ENCODE measurements at regions not wholly inside any gene's neighbourhood (a gene's known extent, or its start where the extent isn't known, plus 50 kb on each side); places are given as distances from the start of the nearest gene placed in this dataset.

- in situ Hi-C loops (cut with HindIII; ENCODE audit: low pct_unique_long_range_greater_than_20kb, low sequenced_read_pairs): no loop called here
- DNase-seq (ENCODE audit: low read depth in 1 of 2, low spot score in 1 of 2): no peak
- TF ChIP-seq JUND (IDR thresholded peaks at IDR 0.05; ENCODE audit: low read depth): no peak
Measured at GRCh38 chr11:82599836-82600235, 133.8 kb downstream of the FAM181B start.

DNA sequence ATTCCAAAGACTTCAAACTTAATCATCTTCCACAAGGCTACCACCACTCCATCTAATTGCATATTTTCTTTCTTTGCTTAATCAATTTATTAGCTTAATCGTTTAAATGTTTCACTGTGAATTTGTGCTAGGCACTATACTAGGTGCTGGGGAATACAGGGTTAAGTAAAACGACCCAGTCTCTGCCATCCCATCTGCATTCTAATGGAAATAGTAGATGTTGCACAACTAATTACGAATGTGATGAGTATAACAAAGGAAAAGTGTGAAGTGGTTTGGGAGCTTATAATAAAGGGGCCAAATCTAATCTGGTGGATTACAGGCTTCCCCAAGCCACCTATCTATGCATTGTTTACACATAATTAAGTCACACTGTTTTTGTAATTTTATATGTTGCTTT lies 147.1 kb downstream of the FAM181B start:
- in situ Hi-C loops (cut with HindIII; ENCODE audit: low pct_unique_long_range_greater_than_20kb, low sequenced_read_pairs): no loop called here
- TF ChIP-seq JUND (IDR thresholded peaks at IDR 0.05; ENCODE audit: low read depth): no peak
- no peak for DNase-seq (ENCODE audit: low read depth in 1 of 2, low spot score in 1 of 2)

DNA sequence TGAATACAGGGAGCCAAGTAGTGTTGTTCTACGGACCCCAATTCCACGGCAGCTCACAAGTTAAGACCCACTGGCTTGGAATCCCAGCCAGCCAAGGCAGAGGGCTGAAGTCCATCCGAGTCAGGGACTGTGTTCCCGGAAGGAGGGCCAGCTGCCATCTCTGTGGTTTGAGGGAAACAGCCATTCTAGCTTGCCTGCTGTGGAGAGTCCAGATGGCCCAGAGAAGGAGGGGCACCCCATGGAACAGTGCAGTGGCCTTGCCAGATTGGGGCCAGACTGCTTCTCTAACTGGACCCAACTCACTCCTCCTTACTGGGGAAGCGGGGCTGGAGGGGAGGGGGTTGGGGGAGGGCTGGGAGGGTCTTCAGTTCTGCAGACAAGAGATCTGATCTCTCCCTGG lies 156.4 kb downstream of the FAM181B start:
- no peak for DNase-seq (ENCODE audit: low read depth in 1 of 2, low spot score in 1 of 2)
- in situ Hi-C loops (cut with HindIII; ENCODE audit: low pct_unique_long_range_greater_than_20kb, low sequenced_read_pairs): no loop called here
- no peak for TF ChIP-seq JUND (IDR thresholded peaks at IDR 0.05; ENCODE audit: low read depth)

DNA sequence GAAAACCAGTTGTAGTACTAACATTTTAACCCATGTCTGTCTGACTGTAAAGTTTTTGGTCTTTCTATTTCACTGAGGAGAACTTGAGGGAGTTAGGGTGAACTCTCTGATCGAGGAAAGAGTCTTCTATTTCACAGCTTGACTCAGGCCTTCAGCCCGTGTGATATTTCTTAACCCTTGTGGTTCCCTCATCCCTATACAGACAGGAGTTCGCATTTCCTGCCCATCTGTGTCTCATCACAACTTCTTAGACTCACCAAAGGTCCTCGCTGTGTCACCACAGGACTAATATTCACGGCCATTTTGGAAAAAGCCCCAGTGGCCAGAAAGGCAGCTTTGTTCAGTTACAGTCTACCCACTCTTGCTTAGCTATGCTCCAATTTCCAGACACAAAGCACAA lies 172.8 kb downstream of the FAM181B start:
- no peak for TF ChIP-seq JUND (IDR thresholded peaks at IDR 0.05; ENCODE audit: low read depth)
- DNase-seq (ENCODE audit: low read depth in 1 of 2, low spot score in 1 of 2): no peak
- in situ Hi-C loops (cut with HindIII; ENCODE audit: low pct_unique_long_range_greater_than_20kb, low sequenced_read_pairs): no loop called here

DNA sequence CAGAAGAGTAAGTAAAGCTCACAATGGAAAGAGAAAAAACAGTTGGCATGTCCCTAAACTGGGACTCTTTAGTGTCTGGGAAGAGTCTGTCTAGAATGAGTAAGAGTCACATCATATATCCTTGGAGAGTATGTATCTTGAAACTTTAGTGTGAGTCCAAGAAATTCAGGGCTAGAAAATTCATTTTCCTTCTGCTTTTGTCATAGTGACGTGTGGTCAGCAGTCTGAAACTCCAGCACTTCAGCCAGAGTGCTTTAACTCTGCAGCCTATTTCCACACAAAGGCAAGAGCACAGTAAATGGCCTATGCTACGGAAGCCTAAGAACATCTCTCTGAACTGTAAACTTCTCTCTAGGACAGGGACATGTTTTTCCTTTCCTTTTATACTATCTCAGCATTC lies 174.1 kb downstream of the FAM181B start:
- TF ChIP-seq JUND (IDR thresholded peaks at IDR 0.05; ENCODE audit: low read depth): no peak
- no peak for DNase-seq (ENCODE audit: low read depth in 1 of 2, low spot score in 1 of 2)
- in situ Hi-C loops (cut with HindIII; ENCODE audit: low pct_unique_long_range_greater_than_20kb, low sequenced_read_pairs): no loop called here

DNA sequence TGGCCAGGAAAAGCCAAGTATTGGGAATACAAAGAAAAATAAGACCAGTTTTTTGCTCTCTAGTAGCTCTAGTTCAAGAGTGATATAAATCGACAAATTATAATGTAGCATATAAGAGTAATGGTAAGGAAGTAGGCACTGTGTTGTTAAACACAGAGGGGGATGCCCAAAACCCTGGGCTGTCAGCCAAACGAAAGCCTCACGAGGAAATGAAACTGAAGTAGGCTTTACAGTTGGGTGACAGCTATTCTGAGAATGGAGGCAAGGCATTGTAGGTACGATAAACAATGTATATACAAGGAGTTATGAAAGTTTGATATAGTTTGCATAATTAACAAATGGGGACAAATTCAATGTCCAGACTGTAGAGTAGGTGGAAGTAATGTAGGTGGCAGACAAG lies 176.4 kb downstream of the FAM181B start:
- no peak for DNase-seq (ENCODE audit: low read depth in 1 of 2, low spot score in 1 of 2)
- in situ Hi-C loops (cut with HindIII; ENCODE audit: low pct_unique_long_range_greater_than_20kb, low sequenced_read_pairs): no loop called here
- TF ChIP-seq JUND (IDR thresholded peaks at IDR 0.05; ENCODE audit: low read depth): no peak

DNA sequence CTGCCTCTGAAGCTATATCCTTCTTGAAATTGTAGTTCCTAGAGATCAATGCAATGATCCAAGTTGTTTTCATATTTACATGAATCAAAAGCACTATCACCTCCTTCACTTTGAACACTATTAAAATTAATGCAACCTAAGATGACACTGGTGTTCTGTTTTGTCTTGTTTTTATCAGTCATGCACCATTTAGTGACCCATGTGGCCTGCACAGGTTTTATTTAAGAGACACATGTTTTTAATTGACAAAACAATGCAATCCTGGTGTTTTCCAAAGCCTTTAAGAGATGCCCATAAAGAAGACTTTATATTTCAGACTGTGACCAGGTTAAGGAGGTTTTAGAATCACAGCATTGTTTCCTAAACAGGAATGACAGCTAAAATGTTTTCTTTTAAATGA lies 177.5 kb downstream of the FAM181B start:
- in situ Hi-C loops (cut with HindIII; ENCODE audit: low pct_unique_long_range_greater_than_20kb, low sequenced_read_pairs): no loop called here
- TF ChIP-seq JUND (IDR thresholded peaks at IDR 0.05; ENCODE audit: low read depth): no peak
- DNase-seq (ENCODE audit: low read depth in 1 of 2, low spot score in 1 of 2): no peak

DNA sequence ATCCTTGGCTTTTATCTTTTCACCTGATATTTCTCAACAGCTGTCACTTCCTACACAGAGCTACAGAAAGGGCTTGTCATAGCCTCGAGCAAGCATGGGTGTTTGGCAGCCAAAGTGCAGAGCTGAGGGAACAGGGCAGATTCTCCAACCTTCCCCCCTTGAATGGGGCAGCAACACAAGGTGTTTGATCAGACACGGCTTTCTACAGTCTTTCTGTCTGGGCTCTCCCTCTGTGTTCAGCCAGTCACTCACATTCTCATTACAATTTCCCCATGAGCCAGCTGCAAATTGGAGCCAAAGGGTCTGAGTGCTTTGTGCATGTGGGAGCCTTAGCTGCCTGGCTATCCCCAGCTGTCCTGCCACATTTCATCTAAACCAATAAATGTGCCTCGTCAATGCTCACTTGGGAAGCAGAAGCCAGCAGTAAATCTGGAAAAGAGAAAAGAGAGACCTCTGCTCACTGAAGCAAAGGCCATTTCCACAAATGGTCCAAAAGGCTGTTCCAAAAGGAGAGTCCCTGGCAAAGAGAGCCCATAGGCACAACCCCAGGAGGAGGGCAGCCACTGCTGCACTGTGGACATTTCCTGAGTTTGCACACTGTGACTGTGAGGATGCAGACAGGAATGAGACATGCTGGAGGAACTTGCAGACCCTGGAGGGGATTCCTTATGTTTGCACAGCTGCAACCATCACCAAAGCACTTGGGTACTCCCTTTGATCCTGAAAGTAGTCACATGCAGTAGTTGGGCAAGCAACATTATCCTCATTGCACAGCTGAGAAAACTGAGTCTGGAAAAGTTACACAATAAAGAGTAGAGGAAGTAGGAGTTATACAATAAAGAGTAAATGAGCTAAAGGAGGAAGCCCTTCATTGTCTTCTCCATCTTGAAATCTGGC lies 186.8 kb downstream of the FAM181B start:
- DNase-seq (ENCODE audit: low read depth in 1 of 2, low spot score in 1 of 2): no peak
- in situ Hi-C loops (cut with HindIII; ENCODE audit: low pct_unique_long_range_greater_than_20kb, low sequenced_read_pairs): no loop called here
- no peak for TF ChIP-seq JUND (IDR thresholded peaks at IDR 0.05; ENCODE audit: low read depth)

GRCh38 chr11:82539669-82540068 lies 194.0 kb downstream of the FAM181B start:
- DNase-seq (ENCODE audit: low read depth in 1 of 2, low spot score in 1 of 2): no peak
- TF ChIP-seq JUND (IDR thresholded peaks at IDR 0.05; ENCODE audit: low read depth): no peak
- in situ Hi-C loops (cut with HindIII; ENCODE audit: low pct_unique_long_range_greater_than_20kb, low sequenced_read_pairs): no loop called here

- peak; percentile 8 to 77 for DNase-seq (ENCODE audit: low read depth in 1 of 2, low spot score in 1 of 2)
- in situ Hi-C loops (cut with HindIII; ENCODE audit: low pct_unique_long_range_greater_than_20kb, low sequenced_read_pairs): no loop called here
- TF ChIP-seq JUND (IDR thresholded peaks at IDR 0.05; ENCODE audit: low read depth): peak; percentile 37; the same call in 1 of the 2 replicates
Measured at GRCh38 chr11:82536706-82537105, 197.0 kb downstream of the FAM181B start.

- DNase-seq (ENCODE audit: low read depth in 1 of 2, low spot score in 1 of 2): peak in 1 of 2 experiments; percentile 41
- in situ Hi-C loops (cut with HindIII; ENCODE audit: low pct_unique_long_range_greater_than_20kb, low sequenced_read_pairs): no loop called here
- no peak for TF ChIP-seq JUND (IDR thresholded peaks at IDR 0.05; ENCODE audit: low read depth)
Measured at GRCh38 chr11:82533628-82534327, 199.9 kb downstream of the FAM181B start.

DNA sequence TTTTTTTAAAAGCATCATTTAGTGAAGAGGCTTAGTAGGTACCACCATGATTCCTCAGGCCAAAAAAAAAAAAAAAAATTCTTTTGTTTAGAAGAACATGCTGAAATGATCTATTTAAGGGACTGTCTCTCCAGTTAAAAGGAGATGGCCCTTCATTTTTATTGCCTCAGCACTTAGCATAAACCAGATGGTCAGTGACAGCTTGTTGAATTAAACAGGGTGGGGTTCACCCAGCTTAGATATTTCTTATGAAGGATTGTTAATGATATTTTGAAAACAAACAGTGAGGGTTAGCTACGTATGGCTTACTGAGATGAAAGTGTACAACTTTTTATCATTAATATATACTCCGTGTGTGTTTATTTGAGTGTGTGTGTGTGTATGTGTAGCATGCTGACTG lies 203.7 kb downstream of the FAM181B start:
- no peak for TF ChIP-seq JUND (IDR thresholded peaks at IDR 0.05; ENCODE audit: low read depth)
- DNase-seq (ENCODE audit: low read depth in 1 of 2, low spot score in 1 of 2): no peak
- in situ Hi-C loops (cut with HindIII; ENCODE audit: low pct_unique_long_range_greater_than_20kb, low sequenced_read_pairs): no loop called here

- in situ Hi-C loops (cut with HindIII; ENCODE audit: low pct_unique_long_range_greater_than_20kb, low sequenced_read_pairs): no loop called here
- TF ChIP-seq JUND (IDR thresholded peaks at IDR 0.05; ENCODE audit: low read depth): no peak
- DNase-seq (ENCODE audit: low read depth in 1 of 2, low spot score in 1 of 2): no peak
Measured at GRCh38 chr11:82527081-82527584, 206.5 kb downstream of the FAM181B start.
